ENCODE measurements at regions not wholly inside any gene's neighbourhood (a gene's known extent, or its start where the extent isn't known, plus 50 kb on each side); places are given as distances from the start of the nearest gene placed in this dataset.

- no peaks in the 10 kb centered on the region for H3K36me3 ChIP-seq
- no peak overlapping the region for H3K27ac ChIP-seq
- H3K4me3 ChIP-seq = no peak overlapping the region
- ATAC-seq (no peak), DNase-seq (no peak)
- no peaks in the 10 kb centered on the region for H3K4me1 ChIP-seq
- no peaks in the 10 kb centered on the region for H3K9me3 ChIP-seq
- TF ChIP-seq, protein P1, sequence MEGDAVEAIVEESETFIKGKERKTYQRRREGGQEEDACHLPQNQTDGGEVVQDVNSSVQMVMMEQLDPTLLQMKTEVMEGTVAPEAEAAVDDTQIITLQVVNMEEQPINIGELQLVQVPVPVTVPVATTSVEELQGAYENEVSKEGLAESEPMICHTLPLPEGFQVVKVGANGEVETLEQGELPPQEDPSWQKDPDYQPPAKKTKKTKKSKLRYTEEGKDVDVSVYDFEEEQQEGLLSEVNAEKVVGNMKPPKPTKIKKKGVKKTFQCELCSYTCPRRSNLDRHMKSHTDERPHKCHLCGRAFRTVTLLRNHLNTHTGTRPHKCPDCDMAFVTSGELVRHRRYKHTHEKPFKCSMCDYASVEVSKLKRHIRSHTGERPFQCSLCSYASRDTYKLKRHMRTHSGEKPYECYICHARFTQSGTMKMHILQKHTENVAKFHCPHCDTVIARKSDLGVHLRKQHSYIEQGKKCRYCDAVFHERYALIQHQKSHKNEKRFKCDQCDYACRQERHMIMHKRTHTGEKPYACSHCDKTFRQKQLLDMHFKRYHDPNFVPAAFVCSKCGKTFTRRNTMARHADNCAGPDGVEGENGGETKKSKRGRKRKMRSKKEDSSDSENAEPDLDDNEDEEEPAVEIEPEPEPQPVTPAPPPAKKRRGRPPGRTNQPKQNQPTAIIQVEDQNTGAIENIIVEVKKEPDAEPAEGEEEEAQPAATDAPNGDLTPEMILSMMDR (IDR thresholded peaks at IDR 0.05) = no peak
- intact Hi-C loops (cut with DNase I) = no loop called here
- H3K27me3 ChIP-seq = no peaks in the 10 kb centered on the region
Measured at GRCh38 chr18:25813110-25813509, 277.3 kb downstream of the SS18 start.

- Histone ChIP-seq H3K36me3 (no peaks in the 10 kb centered on the region), H3K4me1 (no peaks in the 10 kb centered on the region), H3K27ac (no peak overlapping the region), H3K27me3 (no peaks in the 10 kb centered on the region), H3K4me3 (no peak overlapping the region), H3K9me3 (no peaks in the 10 kb centered on the region)
- ATAC-seq (no peak), DNase-seq (no peak)
- TF ChIP-seq, protein P1 (IDR thresholded peaks at IDR 0.05) = no peak
- intact Hi-C loops (cut with DNase I) = no loop called here
Measured at GRCh38 chr18:25810736-25811135, 279.7 kb downstream of the SS18 start.

DNA sequence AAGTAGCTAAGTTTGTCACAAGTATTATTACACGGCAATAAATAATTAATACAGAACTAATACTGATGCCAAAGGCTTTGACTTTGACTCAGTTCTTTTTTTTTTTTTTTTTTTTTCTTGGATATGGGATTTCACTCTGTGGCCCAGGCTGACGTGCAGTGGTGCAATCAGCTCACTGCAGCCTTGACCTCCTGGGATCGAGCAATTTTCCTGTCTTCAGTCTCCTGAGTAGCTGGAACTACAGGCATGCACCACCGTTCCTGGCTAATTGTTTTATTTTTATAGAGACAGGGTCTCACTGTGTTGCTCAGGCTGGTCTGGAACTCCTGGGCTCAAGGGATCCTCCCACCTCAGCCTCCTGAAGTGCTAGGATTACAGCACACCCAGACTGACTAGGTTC lies 284.5 kb downstream of the SS18 start:
- ATAC-seq = no peak
- intact Hi-C loops (cut with DNase I) = no loop called here
- H3K9me3 ChIP-seq = no peaks in the 10 kb centered on the region
- no peaks in the 10 kb centered on the region for H3K36me3 ChIP-seq
- H3K4me1 ChIP-seq = no peaks in the 10 kb centered on the region
- H3K27ac ChIP-seq = no peak overlapping the region
- TF ChIP-seq, protein P1 (IDR thresholded peaks at IDR 0.05) = no peak
- no peaks in the 10 kb centered on the region for H3K27me3 ChIP-seq
- DNase-seq = no peak
- H3K4me3 ChIP-seq = no peak overlapping the region

- DNase-seq = no peak
- TF ChIP-seq, protein P1 (IDR thresholded peaks at IDR 0.05) = no peak
- intact Hi-C loops (cut with DNase I) = no loop called here
- no peaks in the 10 kb centered on the region for H3K27me3 ChIP-seq
- H3K36me3 ChIP-seq = no peaks in the 10 kb centered on the region
- H3K4me1 ChIP-seq = no peaks in the 10 kb centered on the region
- no peak overlapping the region for H3K27ac ChIP-seq
- H3K4me3 ChIP-seq = no peak overlapping the region
- no peaks in the 10 kb centered on the region for H3K9me3 ChIP-seq
- ATAC-seq = peak; percentile 60
Measured at GRCh38 chr18:25805323-25805722, 285.1 kb downstream of the SS18 start.

GRCh38 chr18:25799231-25799630 lies 291.2 kb downstream of the SS18 start:
- no peak overlapping the region for H3K4me3 ChIP-seq
- no peaks in the 10 kb centered on the region for H3K36me3 ChIP-seq
- intact Hi-C loops (cut with DNase I) = no loop called here
- no peak for ATAC-seq
- TF ChIP-seq, protein P1 (IDR thresholded peaks at IDR 0.05) = no peak
- no peak overlapping the region for H3K27ac ChIP-seq
- no peaks in the 10 kb centered on the region for H3K4me1 ChIP-seq
- DNase-seq = no peak
- H3K27me3 ChIP-seq = no peaks in the 10 kb centered on the region
- H3K9me3 ChIP-seq = no peaks in the 10 kb centered on the region

DNA sequence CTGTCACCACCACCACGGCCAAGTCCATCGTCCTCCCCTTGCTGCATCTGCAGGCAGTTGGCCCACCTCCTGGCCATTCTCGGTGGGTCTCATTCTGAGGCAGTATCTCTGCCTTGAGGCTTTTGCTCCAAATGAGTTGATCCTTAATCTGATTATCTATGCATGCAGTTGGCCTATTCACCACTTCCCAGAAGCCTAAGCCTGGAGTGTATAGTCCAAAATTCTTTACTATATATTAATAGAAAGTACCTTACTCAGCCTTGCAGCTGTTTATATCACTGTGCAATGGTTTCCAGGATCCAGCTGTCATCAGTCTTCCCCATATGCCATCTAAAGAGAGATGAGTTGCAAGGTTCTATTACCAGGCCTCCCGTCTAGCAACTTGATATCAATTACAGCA lies 292.4 kb downstream of the SS18 start:
- Histone ChIP-seq H3K27ac (no peak overlapping the region), H3K27me3 (no peaks in the 10 kb centered on the region), H3K4me1 (no peaks in the 10 kb centered on the region), H3K36me3 (no peaks in the 10 kb centered on the region), H3K4me3 (no peak overlapping the region), H3K9me3 (no peaks in the 10 kb centered on the region)
- ATAC-seq (no peak), DNase-seq (no peak)
- intact Hi-C loops (cut with DNase I) = no loop called here
- TF ChIP-seq, protein P1 (IDR thresholded peaks at IDR 0.05) = no peak

Data from upper lobe of right lung (tissue), 1 donor.